ENCODE measurements at regions not wholly inside any gene's neighbourhood (a gene's known extent, or its start where the extent isn't known, plus 50 kb on each side); places are given as distances from the start of the nearest gene placed in this dataset.

- no peak for TF ChIP-seq GABPA (IDR thresholded peaks at IDR 0.05; ENCODE audit: low read depth, low read length)
- no peak for TF ChIP-seq GABPA (CRISPR knock-in tag; IDR thresholded peaks at IDR 0.05; ENCODE audit: low read depth)
- TF ChIP-seq SP2 (CRISPR knock-in tag; IDR thresholded peaks at IDR 0.05), result no peak
Measured at GRCh38 chr13:72539925-72540324, 187.5 kb downstream of the MZT1 start.
